ENCODE measurements at regions not wholly inside any gene's neighbourhood (a gene's known extent, or its start where the extent isn't known, plus 50 kb on each side); places are given as distances from the start of the nearest gene placed in this dataset.

- TF ChIP-seq CTCF (conservative IDR thresholded peaks at IDR 0.05; ENCODE audit: low read length) (no peak), EZH2phosphoT487 (IDR thresholded peaks at IDR 0.05; ENCODE audit: borderline replicate concordance) (no peak)
Measured at GRCh38 chr18:21183670-21184069, 58.4 kb upstream of the GREB1L start.

Measured in Loucy (cell line).